SU-DHL-6 (cell line): ENCODE measurements at regions not wholly inside any gene's neighbourhood (a gene's known extent, or its start where the extent isn't known, plus 50 kb on each side); places are given as distances from the start of the nearest gene placed in this dataset.

Experiments
- EZH2phosphoT487 ChIP-seq: fragments of 200-600 bp; sonication (generic), shearing (Covaris generic); conservative IDR thresholded peaks from 2 replicates; pipeline ENCODE4 v1.6.1; 2018; ENCODE audit warnings: mild to moderate bottlenecking, antibody characterized with exemption, low read length, moderate library complexity, mixed read lengths
- TF ChIP-seq, protein P1 (sequence below): fragments of 200-600 bp; sonication (generic); IDR thresholded peaks from one replicate; pipeline ENCODE4 v1.5.1; 2017; ENCODE audit warnings: antibody characterized with exemption, mild to moderate bottlenecking, low read length, moderate library complexity; ENCODE audit not compliant: insufficient read depth, poor library complexity, severe bottlenecking

DNA sequence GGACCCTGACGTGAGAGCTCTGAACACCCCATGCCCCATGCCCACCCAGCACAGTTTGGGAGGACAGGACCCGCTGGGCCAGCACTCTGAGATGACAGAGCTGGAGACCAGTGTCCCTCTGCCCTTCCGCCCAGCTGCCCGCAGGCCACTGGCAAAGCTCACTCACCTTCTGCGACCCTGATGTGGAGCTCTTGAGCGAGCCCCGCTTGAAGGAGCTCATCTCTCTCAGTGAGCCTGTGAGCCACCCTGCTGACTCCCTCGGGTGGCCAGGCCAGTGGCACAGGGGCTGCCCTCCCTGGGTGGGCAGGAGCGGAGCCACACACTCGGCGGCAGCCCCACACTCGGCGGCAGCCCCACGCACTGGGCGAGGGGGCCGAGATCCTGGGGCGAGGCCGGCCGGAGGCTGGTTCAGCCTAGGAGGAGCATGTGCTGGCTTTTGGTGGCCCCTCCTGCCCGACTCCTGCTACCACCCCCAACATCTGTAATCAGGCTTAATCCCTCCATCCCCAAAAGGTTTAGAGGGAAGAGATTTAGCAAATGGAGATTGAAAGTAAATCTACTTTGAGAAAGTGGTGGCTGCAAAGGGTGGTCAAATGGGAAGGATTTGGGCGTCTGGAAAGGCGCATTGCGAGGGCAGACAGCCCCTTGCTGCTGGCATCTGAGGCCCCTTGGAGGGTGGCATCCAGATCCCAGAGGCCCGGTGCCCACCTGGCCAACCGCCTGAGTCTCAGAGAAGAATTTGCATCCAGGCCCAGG is 59.4 kb upstream of the TRPM1 start:
- TF ChIP-seq, protein P1, sequence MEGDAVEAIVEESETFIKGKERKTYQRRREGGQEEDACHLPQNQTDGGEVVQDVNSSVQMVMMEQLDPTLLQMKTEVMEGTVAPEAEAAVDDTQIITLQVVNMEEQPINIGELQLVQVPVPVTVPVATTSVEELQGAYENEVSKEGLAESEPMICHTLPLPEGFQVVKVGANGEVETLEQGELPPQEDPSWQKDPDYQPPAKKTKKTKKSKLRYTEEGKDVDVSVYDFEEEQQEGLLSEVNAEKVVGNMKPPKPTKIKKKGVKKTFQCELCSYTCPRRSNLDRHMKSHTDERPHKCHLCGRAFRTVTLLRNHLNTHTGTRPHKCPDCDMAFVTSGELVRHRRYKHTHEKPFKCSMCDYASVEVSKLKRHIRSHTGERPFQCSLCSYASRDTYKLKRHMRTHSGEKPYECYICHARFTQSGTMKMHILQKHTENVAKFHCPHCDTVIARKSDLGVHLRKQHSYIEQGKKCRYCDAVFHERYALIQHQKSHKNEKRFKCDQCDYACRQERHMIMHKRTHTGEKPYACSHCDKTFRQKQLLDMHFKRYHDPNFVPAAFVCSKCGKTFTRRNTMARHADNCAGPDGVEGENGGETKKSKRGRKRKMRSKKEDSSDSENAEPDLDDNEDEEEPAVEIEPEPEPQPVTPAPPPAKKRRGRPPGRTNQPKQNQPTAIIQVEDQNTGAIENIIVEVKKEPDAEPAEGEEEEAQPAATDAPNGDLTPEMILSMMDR, result no peak
- no peak for TF ChIP-seq EZH2phosphoT487
